ENCODE measurements at regions not wholly inside any gene's neighbourhood (a gene's known extent, or its start where the extent isn't known, plus 50 kb on each side); places are given as distances from the start of the nearest gene placed in this dataset.

GRCh38 chr9:118984607-118985006 lies 384.6 kb downstream of the BRINP1 start:
- no peak for FAIRE-seq

GRCh38 chr9:118985851-118986250 lies 383.4 kb downstream of the BRINP1 start:
- FAIRE-seq, result no peak

GRCh38 chr9:118987167-118987566 lies 382.1 kb downstream of the BRINP1 start:
- FAIRE-seq, result no peak

GRCh38 chr9:118990949-118991348 lies 378.3 kb downstream of the BRINP1 start:
- no peak for FAIRE-seq

GRCh38 chr9:118991366-118992285 lies 377.6 kb downstream of the BRINP1 start:
- no peak for FAIRE-seq

- no peak for FAIRE-seq
Observed at GRCh38 chr9:118992813-118993794, 376.1 kb downstream of the BRINP1 start.

GRCh38 chr9:118993965-118994364 lies 375.3 kb downstream of the BRINP1 start:
- no peak for FAIRE-seq

- FAIRE-seq, result no peak
Observed at GRCh38 chr9:119002491-119002890, 366.7 kb downstream of the BRINP1 start.

- no peak for FAIRE-seq
Observed at GRCh38 chr9:119003201-119003611, 366.0 kb downstream of the BRINP1 start.

- no peak for FAIRE-seq
Observed at GRCh38 chr9:119003882-119004617, 365.2 kb downstream of the BRINP1 start.

- no peak for FAIRE-seq
Observed at GRCh38 chr9:119004618-119004990, 364.6 kb downstream of the BRINP1 start.

- FAIRE-seq, result no peak
Observed at GRCh38 chr9:119005162-119005561, 364.1 kb downstream of the BRINP1 start.

GRCh38 chr9:119009249-119009648 lies 360.0 kb downstream of the BRINP1 start:
- FAIRE-seq, result no peak

- FAIRE-seq, result no peak
Observed at GRCh38 chr9:119020284-119020683, 349.0 kb downstream of the BRINP1 start.

- FAIRE-seq, result no peak
Observed at GRCh38 chr9:119020730-119021333, 348.4 kb downstream of the BRINP1 start.

- FAIRE-seq, result no peak
Observed at GRCh38 chr9:119026120-119026519, 343.1 kb downstream of the BRINP1 start.

GRCh38 chr9:119027901-119028699 lies 341.1 kb downstream of the BRINP1 start:
- no peak for FAIRE-seq

- no peak for FAIRE-seq
Observed at GRCh38 chr9:119029886-119030285, 339.3 kb downstream of the BRINP1 start.

GRCh38 chr9:119033596-119033995 lies 335.6 kb downstream of the BRINP1 start:
- FAIRE-seq, result no peak

GRCh38 chr9:119036969-119037368 lies 332.3 kb downstream of the BRINP1 start:
- no peak for FAIRE-seq

- no peak for FAIRE-seq
Observed at GRCh38 chr9:119043996-119044395, 325.2 kb downstream of the BRINP1 start.

GRCh38 chr9:119044806-119045205 lies 324.4 kb downstream of the BRINP1 start:
- FAIRE-seq, result no peak
